RWPE2 (cell line): ENCODE measurements at regions not wholly inside any gene's neighbourhood (a gene's known extent, or its start where the extent isn't known, plus 50 kb on each side); places are given as distances from the start of the nearest gene placed in this dataset.

Experiments used
- ATAC-seq: fragments of 200-7000 bp; cut with Tn5 transposase; 3 replicates; pipeline ENCODE4 v1.9.1; 2021; ENCODE audit warnings: low read depth
- DNase-seq: peaks from one replicate; pipeline ENCODE4 v3.0.0-alpha.2; 2020; ENCODE audit warnings: low spot score
- H3K27ac ChIP-seq: fragments of 450-650 bp; 2 replicates; pipeline ENCODE4 v1.5.1; 2017; ENCODE audit warnings: mild to moderate bottlenecking; ENCODE audit not compliant: poor library complexity, severe bottlenecking
- H3K27me3 ChIP-seq: fragments of 250-450 bp; sonication (Bioruptor Pico); 2 replicates; pipeline ENCODE4 v1.5.1; 2021; ENCODE audit warnings: mild to moderate bottlenecking, moderate library complexity; ENCODE audit not compliant: insufficient read depth, poor library complexity, severe bottlenecking
- H3K36me3 ChIP-seq: fragments of 250-450 bp; sonication (Bioruptor Pico); 2 replicates; pipeline ENCODE4 v1.5.1; 2020; ENCODE audit warnings: low read depth, mild to moderate bottlenecking, moderate library complexity
- H3K4me1 ChIP-seq: fragments of 250-450 bp; sonication (Bioruptor Pico); 2 replicates; pipeline ENCODE4 v1.5.1; 2021; ENCODE audit warnings: mild to moderate bottlenecking, moderate library complexity; ENCODE audit not compliant: insufficient read depth, poor library complexity, severe bottlenecking
- H3K4me3 ChIP-seq: fragments of 250-450 bp; sonication (Bioruptor Pico); 2 replicates; pipeline ENCODE4 v1.5.1; 2021; ENCODE audit warnings: mild to moderate bottlenecking, moderate library complexity; ENCODE audit not compliant: severe bottlenecking
- H3K9me3 ChIP-seq: fragments of 250-450 bp; sonication (Bioruptor Pico); 2 replicates; pipeline ENCODE4 v1.5.1; 2021; ENCODE audit warnings: mild to moderate bottlenecking, moderate library complexity; ENCODE audit not compliant: severe bottlenecking
- TF ChIP-seq, protein P1 (sequence below): fragments of 450-650 bp; IDR thresholded peaks from one replicate; pipeline ENCODE4 v1.5.1; 2017; ENCODE audit warnings: mild to moderate bottlenecking, moderate library complexity; ENCODE audit not compliant: poor library complexity, severe bottlenecking

DNA sequence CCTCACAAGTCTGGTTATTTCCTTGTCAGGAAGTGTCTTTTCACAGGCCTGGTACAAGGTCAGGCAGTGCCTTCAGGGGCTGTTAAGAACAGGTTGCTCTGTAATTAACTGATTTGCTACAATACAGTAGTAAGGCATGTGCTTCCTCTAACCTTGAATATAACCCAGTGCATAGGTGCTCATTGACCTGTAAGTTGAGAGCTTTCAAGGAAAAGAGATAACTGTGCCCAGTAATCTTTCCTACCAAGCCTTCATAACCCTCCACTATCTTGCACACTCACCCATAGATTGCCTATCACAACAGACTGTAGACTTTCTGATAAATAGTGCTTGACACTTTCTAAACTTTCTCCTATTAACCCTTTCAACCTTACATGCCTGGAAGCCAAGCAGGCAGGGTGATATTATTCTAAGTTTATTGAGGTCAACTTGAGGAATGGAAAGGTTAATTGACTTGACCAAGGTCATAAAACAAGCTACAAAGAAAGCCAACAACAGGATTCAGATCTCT lies 148.1 kb downstream of the PPARGC1A start:
- no peak overlapping the region for H3K4me3 ChIP-seq

GRCh38 chr4:23737571-23737970 lies 152.3 kb downstream of the PPARGC1A start:
- ATAC-seq: no peak
- DNase-seq: no peak
- H3K27me3 ChIP-seq: no peaks in the 10 kb centered on the region
- no peaks in the 10 kb centered on the region for H3K4me1 ChIP-seq
- no peaks in the 10 kb centered on the region for H3K9me3 ChIP-seq
- no peak overlapping the region for H3K27ac ChIP-seq
- no peak overlapping the region for H3K4me3 ChIP-seq
- TF ChIP-seq, protein P1, sequence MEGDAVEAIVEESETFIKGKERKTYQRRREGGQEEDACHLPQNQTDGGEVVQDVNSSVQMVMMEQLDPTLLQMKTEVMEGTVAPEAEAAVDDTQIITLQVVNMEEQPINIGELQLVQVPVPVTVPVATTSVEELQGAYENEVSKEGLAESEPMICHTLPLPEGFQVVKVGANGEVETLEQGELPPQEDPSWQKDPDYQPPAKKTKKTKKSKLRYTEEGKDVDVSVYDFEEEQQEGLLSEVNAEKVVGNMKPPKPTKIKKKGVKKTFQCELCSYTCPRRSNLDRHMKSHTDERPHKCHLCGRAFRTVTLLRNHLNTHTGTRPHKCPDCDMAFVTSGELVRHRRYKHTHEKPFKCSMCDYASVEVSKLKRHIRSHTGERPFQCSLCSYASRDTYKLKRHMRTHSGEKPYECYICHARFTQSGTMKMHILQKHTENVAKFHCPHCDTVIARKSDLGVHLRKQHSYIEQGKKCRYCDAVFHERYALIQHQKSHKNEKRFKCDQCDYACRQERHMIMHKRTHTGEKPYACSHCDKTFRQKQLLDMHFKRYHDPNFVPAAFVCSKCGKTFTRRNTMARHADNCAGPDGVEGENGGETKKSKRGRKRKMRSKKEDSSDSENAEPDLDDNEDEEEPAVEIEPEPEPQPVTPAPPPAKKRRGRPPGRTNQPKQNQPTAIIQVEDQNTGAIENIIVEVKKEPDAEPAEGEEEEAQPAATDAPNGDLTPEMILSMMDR: no peak
- H3K36me3 ChIP-seq: no peaks in the 10 kb centered on the region

More for the DNA sequence above, 148.1 kb downstream of the PPARGC1A start:
- H3K36me3 ChIP-seq: no peaks in the 10 kb centered on the region
- no peaks in the 10 kb centered on the region for H3K4me1 ChIP-seq
- no peaks in the 10 kb centered on the region for H3K9me3 ChIP-seq
- DNase-seq (no peak), ATAC-seq (no peak)
- no peaks in the 10 kb centered on the region for H3K27me3 ChIP-seq
- no peak overlapping the region for H3K27ac ChIP-seq
- TF ChIP-seq, protein P1: no peak

GRCh38 chr4:23736466-23736865 lies 153.4 kb downstream of the PPARGC1A start:
- TF ChIP-seq, protein P1: no peak
- H3K27me3 ChIP-seq: no peaks in the 10 kb centered on the region
- ATAC-seq (no peak), DNase-seq (no peak)
- H3K4me3 ChIP-seq: no peak overlapping the region
- H3K36me3 ChIP-seq: no peaks in the 10 kb centered on the region
- H3K9me3 ChIP-seq: no peaks in the 10 kb centered on the region
- no peak overlapping the region for H3K27ac ChIP-seq
- H3K4me1 ChIP-seq: no peaks in the 10 kb centered on the region

DNA sequence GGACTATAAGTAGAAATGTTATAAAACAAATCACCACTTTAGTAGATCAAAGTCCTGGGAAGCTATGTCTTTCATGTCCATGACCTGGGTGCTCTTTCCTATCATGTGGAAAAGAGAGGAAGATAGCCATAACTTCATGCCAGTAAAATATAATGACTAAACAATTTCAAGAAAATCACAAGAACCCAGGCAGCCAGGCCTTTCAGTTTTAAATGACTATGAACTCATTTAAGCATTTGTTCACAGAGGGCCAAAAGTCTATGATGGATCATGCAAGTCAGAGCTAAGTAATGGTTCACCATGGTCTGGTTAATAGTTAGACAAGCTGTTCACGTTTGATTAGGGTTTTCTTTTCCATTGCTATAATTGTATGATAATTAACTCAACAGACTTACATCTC lies 155.8 kb downstream of the PPARGC1A start:
- Histone ChIP-seq H3K9me3 (no peaks in the 10 kb centered on the region), H3K27me3 (no peaks in the 10 kb centered on the region), H3K4me3 (no peak overlapping the region), H3K27ac (no peak overlapping the region), H3K36me3 (no peaks in the 10 kb centered on the region), H3K4me1 (no peaks in the 10 kb centered on the region)
- TF ChIP-seq, protein P1: no peak
- ATAC-seq (no peak), DNase-seq (no peak)

GRCh38 chr4:23733476-23733875 lies 156.4 kb downstream of the PPARGC1A start:
- H3K36me3 ChIP-seq: no peaks in the 10 kb centered on the region
- no peak overlapping the region for H3K4me3 ChIP-seq
- ATAC-seq: no peak
- no peak overlapping the region for H3K27ac ChIP-seq
- TF ChIP-seq, protein P1: no peak
- no peaks in the 10 kb centered on the region for H3K4me1 ChIP-seq
- H3K27me3 ChIP-seq: no peaks in the 10 kb centered on the region
- no peak for DNase-seq
- no peaks in the 10 kb centered on the region for H3K9me3 ChIP-seq
